ENCODE measurements at regions not wholly inside any gene's neighbourhood (a gene's known extent, or its start where the extent isn't known, plus 50 kb on each side); places are given as distances from the start of the nearest gene placed in this dataset.

- no CpG with 5 or more reads among the region's 2 CpGs for WGBS (ENCODE audit: insufficient coverage)
- Histone ChIP-seq H3K9me3 (ENCODE audit: control insufficient read depth, insufficient read depth, low read length) (no peaks in the 10 kb centered on the region), H3K4me3 (ENCODE audit: low read depth, low read length) (no peak overlapping the region)
Measured at GRCh38 chr9:108521063-108521590, 334.7 kb downstream of the ACTL7B start.

DNA sequence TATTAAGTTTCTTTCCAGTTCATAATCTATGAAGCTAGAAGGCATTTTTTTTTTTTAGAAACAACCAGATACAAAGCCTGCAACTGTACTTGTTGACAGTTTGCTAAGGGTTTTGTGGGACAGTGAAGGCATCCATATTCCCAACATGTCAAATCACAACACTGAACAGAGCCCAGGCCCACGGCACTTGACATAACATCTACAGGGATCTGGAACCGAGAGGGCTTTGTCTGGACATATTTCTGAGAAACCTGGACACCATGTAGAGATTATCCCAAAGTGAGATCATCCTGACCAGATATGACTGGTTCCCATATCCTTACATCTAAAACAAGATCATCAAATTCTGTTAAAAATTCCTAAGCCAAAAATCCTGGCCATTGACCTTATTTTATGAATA is 336.3 kb downstream of the ACTL7B start:
- Histone ChIP-seq H3K4me1 (ENCODE audit: control insufficient read depth, insufficient read depth, low read length) (peaks cover 8% of the 10 kb centered on the region), H3K27me3 (ENCODE audit: control insufficient read depth, insufficient read depth, low read length) (no peaks in the 10 kb centered on the region), H3K9me3 (ENCODE audit: control insufficient read depth, insufficient read depth, low read length) (no peaks in the 10 kb centered on the region), H3K36me3 (ENCODE audit: control insufficient read depth, insufficient read depth, low read length) (no peaks in the 10 kb centered on the region), H3K27ac (ENCODE audit: low read depth, low read length) (no peak overlapping the region), H3K4me3 (ENCODE audit: low read depth, low read length) (no peak overlapping the region)
- DNase-seq (ENCODE audit: low read depth in 4 of 6, low spot score in 6 of 6): no peak
- WGBS (ENCODE audit: insufficient coverage): 93% methylated on average over 2 of the region's 2 CpGs

More at GRCh38 chr9:108521063-108521590, 334.7 kb downstream of the ACTL7B start:
- Histone ChIP-seq H3K27ac (ENCODE audit: low read depth, low read length) (no peak overlapping the region), H3K4me1 (ENCODE audit: control insufficient read depth, insufficient read depth, low read length) (peaks cover 8% of the 10 kb centered on the region), H3K36me3 (ENCODE audit: control insufficient read depth, insufficient read depth, low read length) (no peaks in the 10 kb centered on the region), H3K27me3 (ENCODE audit: control insufficient read depth, insufficient read depth, low read length) (no peaks in the 10 kb centered on the region)
- DNase-seq (ENCODE audit: low read depth in 4 of 6, low spot score in 6 of 6): no peak

DNA sequence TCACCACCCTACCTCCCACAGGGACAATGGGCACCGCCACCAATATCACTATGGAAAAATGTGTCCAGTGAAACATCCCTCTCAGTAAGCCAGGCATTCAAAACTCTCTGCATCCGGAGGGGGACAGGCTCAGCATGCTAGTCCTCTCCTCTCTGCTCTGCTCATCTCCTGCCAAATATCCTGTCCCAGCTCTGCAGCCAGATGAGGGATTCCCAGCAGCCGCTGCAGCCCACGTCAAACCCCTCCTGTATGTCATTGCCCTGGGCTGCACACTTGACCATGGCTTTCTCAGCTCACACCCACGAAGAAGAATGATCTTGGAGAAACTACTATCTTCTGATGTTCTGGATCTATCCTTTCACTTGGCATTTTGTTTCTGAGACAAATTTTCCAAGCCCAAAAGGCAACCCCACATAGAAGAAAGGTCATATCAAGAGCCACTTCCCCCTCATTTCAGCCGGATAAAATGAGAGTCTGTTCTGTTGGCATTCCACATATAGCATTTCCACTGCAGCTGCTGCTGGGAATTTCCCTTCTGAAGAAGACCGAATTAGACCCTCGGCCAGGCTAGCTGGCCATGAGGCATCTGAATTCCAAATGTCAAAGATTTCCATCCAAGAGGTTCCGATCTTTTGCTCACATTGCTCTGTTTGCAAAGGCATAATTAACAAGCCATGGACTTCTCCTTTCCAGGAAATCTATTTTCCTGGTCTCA is 338.0 kb downstream of the ACTL7B start:
- H3K9me3 ChIP-seq (ENCODE audit: control insufficient read depth, insufficient read depth, low read length): no peaks in the 10 kb centered on the region
- H3K36me3 ChIP-seq (ENCODE audit: control insufficient read depth, insufficient read depth, low read length): no peaks in the 10 kb centered on the region
- peaks cover 8% of the 10 kb centered on the region for H3K4me1 ChIP-seq (ENCODE audit: control insufficient read depth, insufficient read depth, low read length)
- H3K27ac ChIP-seq (ENCODE audit: low read depth, low read length): peak overlapping the region; percentile 19
- 74% methylated on average over 8 of the region's 9 CpGs for WGBS (ENCODE audit: insufficient coverage)
- no peak overlapping the region for H3K4me3 ChIP-seq (ENCODE audit: low read depth, low read length)
- no peaks in the 10 kb centered on the region for H3K27me3 ChIP-seq (ENCODE audit: control insufficient read depth, insufficient read depth, low read length)
- DNase-seq (ENCODE audit: low read depth in 4 of 6, low spot score in 6 of 6): no peak

DNA sequence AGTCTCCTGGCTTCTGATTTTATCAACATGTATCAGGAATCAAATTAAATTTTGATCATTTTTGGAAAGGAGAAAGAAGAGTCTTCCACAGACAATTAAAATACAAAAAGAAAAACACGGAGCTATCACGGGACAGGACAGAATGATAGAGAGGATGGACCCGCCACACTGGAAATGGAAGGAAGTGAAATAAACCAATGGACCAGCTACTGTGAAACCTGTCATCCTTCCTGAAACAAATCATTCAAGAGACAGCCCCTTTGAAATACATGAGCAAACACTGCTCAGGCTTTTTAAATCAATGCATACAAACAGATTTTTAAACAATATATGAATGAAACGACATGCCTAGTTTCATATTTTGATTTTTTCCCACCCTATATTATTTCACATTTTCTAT is 339.4 kb downstream of the ACTL7B start:
- DNase-seq (ENCODE audit: low read depth in 4 of 6, low spot score in 6 of 6): no peak
- Histone ChIP-seq H3K36me3 (ENCODE audit: control insufficient read depth, insufficient read depth, low read length) (no peaks in the 10 kb centered on the region), H3K9me3 (ENCODE audit: control insufficient read depth, insufficient read depth, low read length) (no peaks in the 10 kb centered on the region), H3K4me3 (ENCODE audit: low read depth, low read length) (no peak overlapping the region), H3K4me1 (ENCODE audit: control insufficient read depth, insufficient read depth, low read length) (peaks cover 8% of the 10 kb centered on the region), H3K27me3 (ENCODE audit: control insufficient read depth, insufficient read depth, low read length) (no peaks in the 10 kb centered on the region), H3K27ac (ENCODE audit: low read depth, low read length) (no peak overlapping the region)
- no CpG with 5 or more reads among the region's 4 CpGs for WGBS (ENCODE audit: insufficient coverage)

DNA sequence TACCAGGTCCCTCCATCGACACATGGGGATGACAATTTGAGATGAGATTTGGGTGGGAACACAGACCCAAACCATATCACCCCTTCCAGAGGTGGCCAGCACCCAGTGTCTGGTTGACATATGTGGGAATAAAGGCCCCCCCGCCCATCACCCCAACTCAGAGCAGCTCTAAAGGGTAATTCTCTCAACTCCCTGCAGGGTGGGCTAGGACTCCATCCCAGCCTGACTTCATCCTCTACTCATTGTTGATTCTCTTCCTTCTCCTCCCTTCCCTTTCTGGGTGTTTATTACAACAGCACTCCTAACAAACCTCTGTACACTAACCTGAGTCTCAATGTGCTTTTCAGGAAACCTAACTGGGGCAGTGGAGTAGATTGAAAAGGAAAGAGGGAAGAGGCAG is 339.9 kb downstream of the ACTL7B start:
- Histone ChIP-seq H3K27ac (ENCODE audit: low read depth, low read length) (no peak overlapping the region), H3K36me3 (ENCODE audit: control insufficient read depth, insufficient read depth, low read length) (no peaks in the 10 kb centered on the region), H3K9me3 (ENCODE audit: control insufficient read depth, insufficient read depth, low read length) (no peaks in the 10 kb centered on the region), H3K4me3 (ENCODE audit: low read depth, low read length) (no peak overlapping the region), H3K27me3 (ENCODE audit: control insufficient read depth, insufficient read depth, low read length) (no peaks in the 10 kb centered on the region), H3K4me1 (ENCODE audit: control insufficient read depth, insufficient read depth, low read length) (peaks cover 8% of the 10 kb centered on the region)
- no peak for DNase-seq (ENCODE audit: low read depth in 4 of 6, low spot score in 6 of 6)
- WGBS (ENCODE audit: insufficient coverage): 83% methylated on average over 1 of the region's 2 CpGs

GRCh38 chr9:108512426-108513173 is 343.2 kb downstream of the ACTL7B start:
- no peak for DNase-seq (ENCODE audit: low read depth in 4 of 6, low spot score in 6 of 6)
- no peak overlapping the region for H3K27ac ChIP-seq (ENCODE audit: low read depth, low read length)
- H3K9me3 ChIP-seq (ENCODE audit: control insufficient read depth, insufficient read depth, low read length): peaks cover 2% of the 10 kb centered on the region
- no peaks in the 10 kb centered on the region for H3K4me1 ChIP-seq (ENCODE audit: control insufficient read depth, insufficient read depth, low read length)
- 81% methylated on average over 4 of the region's 5 CpGs for WGBS (ENCODE audit: insufficient coverage)
- no peaks in the 10 kb centered on the region for H3K27me3 ChIP-seq (ENCODE audit: control insufficient read depth, insufficient read depth, low read length)
- no peaks in the 10 kb centered on the region for H3K36me3 ChIP-seq (ENCODE audit: control insufficient read depth, insufficient read depth, low read length)
- H3K4me3 ChIP-seq (ENCODE audit: low read depth, low read length): no peak overlapping the region

GRCh38 chr9:108511307-108511706 is 344.5 kb downstream of the ACTL7B start:
- Histone ChIP-seq H3K9me3 (ENCODE audit: control insufficient read depth, insufficient read depth, low read length) (peaks cover 2% of the 10 kb centered on the region), H3K27me3 (ENCODE audit: control insufficient read depth, insufficient read depth, low read length) (no peaks in the 10 kb centered on the region), H3K27ac (ENCODE audit: low read depth, low read length) (no peak overlapping the region), H3K4me1 (ENCODE audit: control insufficient read depth, insufficient read depth, low read length) (no peaks in the 10 kb centered on the region), H3K36me3 (ENCODE audit: control insufficient read depth, insufficient read depth, low read length) (no peaks in the 10 kb centered on the region), H3K4me3 (ENCODE audit: low read depth, low read length) (no peak overlapping the region)
- WGBS (ENCODE audit: insufficient coverage): 97% methylated on average over 4 of the region's 5 CpGs
- DNase-seq (ENCODE audit: low read depth in 4 of 6, low spot score in 6 of 6): no peak

DNA sequence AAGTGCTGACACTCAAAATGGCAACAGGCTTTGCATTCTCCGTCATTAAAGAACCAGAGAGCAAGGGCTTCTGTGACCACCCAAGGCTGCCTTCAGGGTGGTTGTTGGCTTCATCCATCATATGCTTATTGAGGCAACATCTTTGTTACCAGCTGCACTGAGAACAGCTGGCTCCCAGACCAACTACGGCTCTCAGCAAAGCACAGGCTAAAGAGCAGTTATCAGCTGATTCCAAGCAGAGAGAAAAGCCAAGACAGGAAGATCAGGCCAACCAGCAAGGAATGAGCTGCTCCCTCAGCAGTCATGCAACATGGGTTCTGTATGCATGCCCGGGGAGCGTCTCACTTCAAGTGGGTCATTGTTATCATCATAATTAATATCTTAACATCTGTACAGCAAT is 358.9 kb downstream of the ACTL7B start:
- Histone ChIP-seq H3K4me1 (ENCODE audit: control insufficient read depth, insufficient read depth, low read length) (no peaks in the 10 kb centered on the region), H3K4me3 (ENCODE audit: low read depth, low read length) (no peak overlapping the region), H3K9me3 (ENCODE audit: control insufficient read depth, insufficient read depth, low read length) (no peaks in the 10 kb centered on the region), H3K27me3 (ENCODE audit: control insufficient read depth, insufficient read depth, low read length) (no peaks in the 10 kb centered on the region), H3K36me3 (ENCODE audit: control insufficient read depth, insufficient read depth, low read length) (no peaks in the 10 kb centered on the region), H3K27ac (ENCODE audit: low read depth, low read length) (no peak overlapping the region)
- 78% methylated on average over 2 of the region's 4 CpGs for WGBS (ENCODE audit: insufficient coverage)
- DNase-seq (ENCODE audit: low read depth in 4 of 6, low spot score in 6 of 6): peak in 1 of 6 donors; percentile 37

- no CpG with 5 or more reads among the region's 1 CpG for WGBS (ENCODE audit: insufficient coverage)
- Histone ChIP-seq H3K36me3 (ENCODE audit: control insufficient read depth, insufficient read depth, low read length) (no peaks in the 10 kb centered on the region), H3K4me1 (ENCODE audit: control insufficient read depth, insufficient read depth, low read length) (no peaks in the 10 kb centered on the region), H3K9me3 (ENCODE audit: control insufficient read depth, insufficient read depth, low read length) (no peaks in the 10 kb centered on the region), H3K27ac (ENCODE audit: low read depth, low read length) (no peak overlapping the region), H3K27me3 (ENCODE audit: control insufficient read depth, insufficient read depth, low read length) (no peaks in the 10 kb centered on the region), H3K4me3 (ENCODE audit: low read depth, low read length) (no peak overlapping the region)
- no peak for DNase-seq (ENCODE audit: low read depth in 4 of 6, low spot score in 6 of 6)
Measured at GRCh38 chr9:108489567-108489966, 366.2 kb downstream of the ACTL7B start.

GRCh38 chr9:108486831-108487230 is 369.0 kb downstream of the ACTL7B start:
- Histone ChIP-seq H3K9me3 (ENCODE audit: control insufficient read depth, insufficient read depth, low read length) (no peaks in the 10 kb centered on the region), H3K27ac (ENCODE audit: low read depth, low read length) (no peak overlapping the region), H3K27me3 (ENCODE audit: control insufficient read depth, insufficient read depth, low read length) (no peaks in the 10 kb centered on the region), H3K4me1 (ENCODE audit: control insufficient read depth, insufficient read depth, low read length) (no peaks in the 10 kb centered on the region), H3K4me3 (ENCODE audit: low read depth, low read length) (no peak overlapping the region), H3K36me3 (ENCODE audit: control insufficient read depth, insufficient read depth, low read length) (no peaks in the 10 kb centered on the region)
- no peak for DNase-seq (ENCODE audit: low read depth in 4 of 6, low spot score in 6 of 6)
- WGBS (ENCODE audit: insufficient coverage): no CpG with 5 or more reads among the region's 2 CpGs
